ENCODE measurements at regions not wholly inside any gene's neighbourhood (a gene's known extent, or its start where the extent isn't known, plus 50 kb on each side); places are given as distances from the start of the nearest gene placed in this dataset.

- TF ChIP-seq CTCF (IDR thresholded peaks at IDR 0.05; ENCODE audit: low read depth, low read length) = no peak
- no peak overlapping the region for H3K4me3 ChIP-seq (ENCODE audit: low read depth, low read length)
Observed at GRCh38 chr16:54595621-54596020, 309.0 kb upstream of the IRX3 start.

DNA sequence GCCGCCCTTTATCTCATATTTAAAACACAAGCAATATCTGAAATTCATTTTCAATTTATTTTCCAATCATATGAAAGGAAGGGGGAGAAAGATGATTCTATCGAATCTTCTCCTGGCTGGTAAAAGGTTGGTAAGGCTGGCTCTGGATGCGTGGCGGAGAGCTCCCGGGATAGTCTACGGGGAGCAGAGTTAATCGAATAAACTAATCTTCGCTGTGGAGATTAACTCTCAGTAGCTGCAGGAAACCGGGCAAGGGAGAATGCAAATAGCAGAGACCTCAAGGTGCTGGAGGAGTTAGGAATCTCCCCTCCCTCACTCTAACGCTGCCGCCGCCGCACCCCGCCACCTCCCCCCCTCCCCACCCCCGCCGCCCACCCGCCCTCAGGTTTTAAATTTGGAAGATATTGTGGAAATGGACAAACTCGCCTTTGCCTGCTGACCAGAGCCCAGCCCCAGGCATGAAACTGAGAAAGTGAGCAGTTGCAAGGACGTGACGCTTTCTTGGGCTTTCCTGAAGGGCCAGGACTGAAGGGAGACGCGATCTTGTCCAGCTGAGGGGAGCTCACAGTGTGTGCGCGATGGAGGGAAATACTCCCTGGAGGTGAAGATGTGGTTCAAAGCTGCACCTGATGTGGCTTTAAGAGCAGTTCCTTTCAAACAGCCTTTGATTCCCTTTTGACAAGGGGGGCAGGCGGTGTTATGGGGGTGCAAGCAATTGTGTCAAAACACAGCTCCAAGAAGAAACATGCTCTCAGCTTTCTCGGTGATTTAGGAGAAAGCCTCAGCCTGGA, 308.2 kb upstream of the IRX3 start:
- TF ChIP-seq CTCF (IDR thresholded peaks at IDR 0.05; ENCODE audit: low read depth, low read length) = no peak
- no peak overlapping the region for H3K4me3 ChIP-seq (ENCODE audit: low read depth, low read length)

DNA sequence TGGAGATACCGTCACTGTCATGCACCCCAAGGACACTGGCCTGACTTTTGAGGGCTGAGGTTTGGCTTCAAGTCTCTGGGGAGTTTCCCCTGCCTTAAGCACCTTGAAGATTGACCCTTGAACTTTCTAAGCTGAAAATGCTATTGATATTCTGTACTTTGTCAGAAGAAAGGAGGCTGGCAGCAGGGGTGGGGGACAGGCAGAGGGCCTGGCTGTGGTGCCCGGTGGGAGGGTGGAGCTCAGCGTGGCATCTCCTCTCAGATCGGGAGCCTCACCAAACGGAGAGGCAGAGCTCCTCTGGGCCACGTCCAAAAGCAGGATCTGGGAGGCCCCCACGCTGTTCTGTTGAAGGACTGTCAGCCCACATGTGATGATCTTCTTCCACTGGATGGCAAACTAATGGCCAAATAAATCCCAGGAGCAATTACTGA, 305.2 kb upstream of the IRX3 start:
- TF ChIP-seq CTCF (IDR thresholded peaks at IDR 0.05; ENCODE audit: low read depth, low read length) = no peak
- H3K4me3 ChIP-seq (ENCODE audit: low read depth, low read length) = no peak overlapping the region

DNA sequence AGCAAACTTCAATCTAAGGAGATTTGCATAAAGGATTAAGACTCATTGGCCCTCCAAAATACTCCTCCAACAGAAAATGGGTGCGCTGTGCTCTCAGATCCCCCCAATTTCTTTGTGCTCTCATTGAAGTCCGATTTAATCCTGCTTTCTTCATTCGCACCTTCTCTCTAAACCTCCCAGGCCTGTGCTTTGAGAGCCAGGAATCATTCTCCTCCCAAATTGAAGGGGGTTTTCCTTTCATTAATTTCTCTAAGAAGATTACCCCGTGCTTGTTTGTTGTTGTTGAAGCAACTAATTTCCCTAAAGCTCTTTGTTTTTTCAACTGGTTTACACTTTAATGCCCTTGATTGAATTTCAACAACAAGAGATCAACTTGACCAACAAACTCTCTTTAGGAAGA, 304.2 kb upstream of the IRX3 start:
- H3K4me3 ChIP-seq (ENCODE audit: low read depth, low read length) = no peak overlapping the region
- no peak for TF ChIP-seq CTCF (IDR thresholded peaks at IDR 0.05; ENCODE audit: low read depth, low read length)

DNA sequence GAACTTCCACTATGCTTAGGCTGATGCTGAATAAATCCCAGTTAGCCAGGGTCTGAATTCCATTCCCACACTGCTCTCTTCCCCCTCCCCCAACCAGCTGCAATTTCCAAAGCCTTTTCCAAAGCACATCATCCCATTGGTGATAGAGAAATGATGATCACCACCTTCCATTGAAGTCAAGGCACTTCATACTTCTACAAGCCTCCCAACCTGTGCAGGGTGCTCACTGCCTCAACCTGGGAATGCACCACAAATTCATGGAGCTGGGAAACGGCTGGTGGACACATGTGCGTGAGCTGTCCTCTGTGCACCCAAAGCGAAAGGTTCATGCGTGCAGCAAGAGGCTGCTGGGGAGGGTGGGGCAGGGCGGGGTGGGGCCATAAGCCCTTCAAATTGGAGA, 302.7 kb upstream of the IRX3 start:
- TF ChIP-seq CTCF (IDR thresholded peaks at IDR 0.05; ENCODE audit: low read depth, low read length) = no peak
- H3K4me3 ChIP-seq (ENCODE audit: low read depth, low read length) = no peak overlapping the region

DNA sequence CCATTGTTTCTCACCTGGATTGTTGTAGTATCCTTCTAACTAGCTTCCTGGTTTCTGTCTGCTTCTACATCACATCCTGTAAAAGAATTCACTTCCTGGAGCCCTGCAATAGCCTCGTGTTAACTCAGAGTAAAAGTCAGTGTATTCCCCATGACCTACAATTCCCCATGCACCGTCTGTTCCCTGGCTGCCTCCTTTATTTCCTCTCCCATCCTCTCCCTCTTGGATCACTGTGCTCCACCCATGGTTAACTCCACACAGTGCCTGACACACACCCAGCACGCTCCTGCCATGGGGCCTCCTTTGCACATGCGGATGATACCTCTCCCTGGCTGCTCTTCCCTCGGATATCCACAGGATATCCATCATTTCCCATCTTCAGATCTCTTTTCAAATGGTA, 301.4 kb upstream of the IRX3 start:
- TF ChIP-seq CTCF (IDR thresholded peaks at IDR 0.05; ENCODE audit: low read depth, low read length) = no peak

GRCh38 chr16:54587176-54587515, 300.6 kb upstream of the IRX3 start:
- no peak for TF ChIP-seq CTCF (IDR thresholded peaks at IDR 0.05; ENCODE audit: low read depth, low read length)
- H3K4me3 ChIP-seq (ENCODE audit: low read depth, low read length) = no peak overlapping the region

More for the DNA sequence above, 301.4 kb upstream of the IRX3 start:
- H3K4me3 ChIP-seq (ENCODE audit: low read depth, low read length) = no peak overlapping the region

Measured in WI38 (cell line).